AG10803 (cell line): ENCODE measurements at regions not wholly inside any gene's neighbourhood (a gene's known extent, or its start where the extent isn't known, plus 50 kb on each side); places are given as distances from the start of the nearest gene placed in this dataset.

ENCODE experiments used
- DNase-seq: peaks from one replicate; pipeline ENCODE4 v3.0.0; 2010; ENCODE audit warnings: low read depth
- H3K4me3 ChIP-seq: 2 replicates; pipeline ENCODE4 v1.5.1; 2011; ENCODE audit warnings: mild to moderate bottlenecking, low read length, control low read depth
- TF ChIP-seq, protein P1 (sequence below): conservative IDR thresholded peaks from 2 replicates; pipeline ENCODE4 v1.5.1; 2011; ENCODE audit warnings: mild to moderate bottlenecking, low read length, control low read depth, inconsistent platforms

- no peak for DNase-seq
- no peak overlapping the region for H3K4me3 ChIP-seq
- TF ChIP-seq, protein P1, sequence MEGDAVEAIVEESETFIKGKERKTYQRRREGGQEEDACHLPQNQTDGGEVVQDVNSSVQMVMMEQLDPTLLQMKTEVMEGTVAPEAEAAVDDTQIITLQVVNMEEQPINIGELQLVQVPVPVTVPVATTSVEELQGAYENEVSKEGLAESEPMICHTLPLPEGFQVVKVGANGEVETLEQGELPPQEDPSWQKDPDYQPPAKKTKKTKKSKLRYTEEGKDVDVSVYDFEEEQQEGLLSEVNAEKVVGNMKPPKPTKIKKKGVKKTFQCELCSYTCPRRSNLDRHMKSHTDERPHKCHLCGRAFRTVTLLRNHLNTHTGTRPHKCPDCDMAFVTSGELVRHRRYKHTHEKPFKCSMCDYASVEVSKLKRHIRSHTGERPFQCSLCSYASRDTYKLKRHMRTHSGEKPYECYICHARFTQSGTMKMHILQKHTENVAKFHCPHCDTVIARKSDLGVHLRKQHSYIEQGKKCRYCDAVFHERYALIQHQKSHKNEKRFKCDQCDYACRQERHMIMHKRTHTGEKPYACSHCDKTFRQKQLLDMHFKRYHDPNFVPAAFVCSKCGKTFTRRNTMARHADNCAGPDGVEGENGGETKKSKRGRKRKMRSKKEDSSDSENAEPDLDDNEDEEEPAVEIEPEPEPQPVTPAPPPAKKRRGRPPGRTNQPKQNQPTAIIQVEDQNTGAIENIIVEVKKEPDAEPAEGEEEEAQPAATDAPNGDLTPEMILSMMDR: no peak
Measured at GRCh38 chr5:89606939-89607534, 724.1 kb upstream of the MEF2C start.

DNA sequence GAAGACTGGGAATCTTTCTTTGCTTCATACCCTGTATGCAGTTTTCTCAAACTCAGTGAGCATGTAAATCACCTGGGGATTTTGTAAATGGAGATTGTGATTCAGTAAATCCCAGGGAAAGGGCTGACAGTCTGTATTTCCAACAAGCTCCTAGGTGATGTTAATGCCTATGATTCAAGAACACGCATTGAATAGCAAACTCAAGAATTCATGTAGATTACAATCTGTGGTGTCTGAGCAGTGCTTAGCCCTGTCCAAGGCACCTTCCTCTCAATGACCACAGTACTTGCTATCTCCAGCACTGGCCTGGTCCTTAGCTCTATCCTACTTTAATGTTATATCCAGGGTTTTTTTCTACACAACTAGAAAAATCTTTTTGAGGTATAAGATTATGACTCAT lies 721.4 kb upstream of the MEF2C start:
- DNase-seq: no peak
- TF ChIP-seq, protein P1: no peak
- no peak overlapping the region for H3K4me3 ChIP-seq

DNA sequence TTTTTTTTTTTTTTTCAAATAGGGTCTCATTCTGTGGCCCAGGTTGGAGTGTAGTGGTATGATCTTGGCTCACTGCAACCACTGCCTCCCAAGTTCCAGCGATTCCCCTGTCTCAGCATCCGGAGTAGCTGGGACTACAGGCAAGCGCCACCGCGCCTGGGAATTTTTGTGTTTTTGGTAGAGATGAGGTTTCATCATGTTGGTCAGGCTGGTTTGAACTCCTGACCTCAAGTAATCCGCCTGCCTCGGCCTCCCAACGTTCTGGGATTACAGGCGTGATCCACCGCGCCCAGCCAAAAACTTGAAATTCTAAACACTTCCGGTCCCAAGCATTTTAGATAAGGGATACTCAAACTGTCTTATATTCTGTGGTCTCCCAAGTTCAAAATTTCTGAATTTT lies 718.9 kb upstream of the MEF2C start:
- DNase-seq: no peak
- TF ChIP-seq, protein P1: no peak
- H3K4me3 ChIP-seq: no peak overlapping the region

- no peak for DNase-seq
- TF ChIP-seq, protein P1: no peak
- no peak overlapping the region for H3K4me3 ChIP-seq
Measured at GRCh38 chr5:89597878-89598277, 714.9 kb upstream of the MEF2C start.

DNA sequence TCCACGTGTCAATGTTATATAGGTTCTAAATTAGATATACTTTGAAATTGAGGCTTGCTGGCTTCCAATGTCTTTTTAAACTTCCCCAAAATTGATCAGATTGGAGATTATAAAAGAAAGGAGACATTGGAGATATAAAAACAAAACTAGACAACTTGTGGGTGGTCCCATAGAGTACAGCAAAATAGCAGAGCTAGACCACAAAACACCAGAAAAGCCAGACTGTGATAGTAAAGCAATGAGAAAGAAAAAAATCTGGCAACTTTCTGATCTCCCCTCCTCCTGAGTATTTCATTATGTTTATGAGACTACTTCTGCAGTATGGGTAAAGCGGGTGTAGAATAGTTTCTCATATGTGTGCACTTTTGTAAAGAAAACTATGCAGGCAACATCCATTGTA lies 713.8 kb upstream of the MEF2C start:
- no peak overlapping the region for H3K4me3 ChIP-seq
- TF ChIP-seq, protein P1: no peak
- no peak for DNase-seq

DNA sequence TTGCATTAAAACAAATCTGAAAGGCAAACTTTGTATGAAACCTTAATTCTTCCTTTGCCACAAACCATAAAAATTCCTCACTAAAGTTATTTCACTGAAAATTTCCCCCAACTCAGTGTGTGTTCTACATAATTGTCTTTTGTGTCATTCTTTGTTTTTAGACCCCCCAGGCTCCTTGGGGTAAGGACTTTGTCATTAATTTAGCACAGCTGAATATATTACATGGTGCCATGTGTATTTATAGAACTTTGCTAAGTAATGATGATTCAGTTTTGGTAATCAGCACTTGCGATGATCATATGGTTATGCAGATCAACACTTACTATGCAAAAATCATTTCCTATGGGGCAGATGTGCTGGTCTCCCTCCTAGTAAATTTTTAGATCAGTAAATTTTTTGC lies 712.1 kb upstream of the MEF2C start:
- TF ChIP-seq, protein P1: no peak
- peak; percentile 38 for DNase-seq
- no peak overlapping the region for H3K4me3 ChIP-seq

- peak; percentile 71 for DNase-seq
- TF ChIP-seq, protein P1: no peak
- no peak overlapping the region for H3K4me3 ChIP-seq
Measured at GRCh38 chr5:89584339-89584956, 701.5 kb upstream of the MEF2C start.
